ENCODE measurements at regions not wholly inside any gene's neighbourhood (a gene's known extent, or its start where the extent isn't known, plus 50 kb on each side); places are given as distances from the start of the nearest gene placed in this dataset.

GRCh38 chr3:5427021-5427420 lies 239.5 kb downstream of the EDEM1 start:
- DNase-seq (ENCODE audit: low read depth in 3 of 3, low spot score in 1 of 3), result no peak

DNA sequence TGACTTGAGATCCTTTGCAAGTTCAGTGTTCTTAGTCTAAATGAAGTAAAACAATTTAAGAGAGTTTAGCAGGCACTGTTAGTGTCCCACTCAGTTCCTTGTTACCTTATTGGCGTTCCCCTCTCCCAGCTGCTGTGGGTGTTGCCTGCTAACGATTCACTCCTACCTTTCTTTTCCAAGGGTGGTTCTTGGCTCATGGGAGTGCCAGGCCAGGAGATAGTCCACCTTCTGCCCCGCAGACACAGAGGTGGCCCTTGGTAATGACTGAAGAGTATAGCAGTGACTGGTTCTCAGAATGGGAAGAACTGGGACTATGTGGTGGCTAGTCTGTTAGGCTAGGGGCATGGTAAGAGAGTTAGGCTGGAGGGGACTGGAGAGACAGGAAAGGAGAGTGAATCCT lies 240.4 kb downstream of the EDEM1 start:
- no peak for DNase-seq (ENCODE audit: low read depth in 3 of 3, low spot score in 1 of 3)

DNA sequence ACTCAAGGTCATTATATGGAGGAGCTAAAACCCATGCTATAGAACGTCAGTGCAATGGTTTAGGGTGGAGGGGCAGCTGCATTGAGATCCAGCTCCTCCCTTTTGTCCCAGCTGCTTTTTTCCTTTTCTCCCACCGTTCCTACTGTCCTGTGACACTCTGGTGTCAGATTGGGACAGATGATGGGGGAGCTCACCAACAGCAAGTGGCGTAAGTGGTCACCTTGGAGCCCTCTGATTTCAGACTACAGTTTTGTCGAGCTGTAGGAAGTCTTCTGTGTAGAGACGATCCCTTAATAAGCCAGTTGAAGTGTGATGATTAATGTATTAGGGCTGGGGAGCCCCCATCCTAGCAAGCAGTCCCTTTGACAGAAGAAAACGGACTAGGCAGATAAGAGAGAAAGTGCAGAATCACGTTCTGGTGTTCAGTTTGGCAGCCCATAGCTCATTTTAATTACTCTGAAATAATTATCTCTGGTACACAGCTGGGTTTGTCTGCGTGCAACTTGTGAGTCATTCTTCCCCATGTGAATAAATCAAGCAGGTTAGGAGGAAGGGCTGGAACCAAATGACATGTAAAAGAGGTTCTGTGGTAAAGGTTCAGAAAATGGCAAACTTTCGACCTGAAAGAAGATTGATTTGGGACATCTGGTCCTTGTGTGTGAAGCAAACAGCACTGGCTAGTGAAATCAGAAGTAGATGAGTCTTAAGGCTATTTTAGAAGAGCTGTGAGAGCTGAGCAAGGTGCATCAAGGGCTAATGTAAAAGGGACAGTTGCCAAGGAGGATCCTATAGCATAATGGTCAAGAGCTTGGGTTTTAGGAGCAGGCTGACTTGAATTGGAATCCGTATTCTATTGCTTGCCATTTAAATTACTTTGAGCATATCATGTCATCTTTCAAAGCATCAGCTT lies 241.4 kb downstream of the EDEM1 start:
- no peak for DNase-seq (ENCODE audit: low read depth in 3 of 3, low spot score in 1 of 3)

DNA sequence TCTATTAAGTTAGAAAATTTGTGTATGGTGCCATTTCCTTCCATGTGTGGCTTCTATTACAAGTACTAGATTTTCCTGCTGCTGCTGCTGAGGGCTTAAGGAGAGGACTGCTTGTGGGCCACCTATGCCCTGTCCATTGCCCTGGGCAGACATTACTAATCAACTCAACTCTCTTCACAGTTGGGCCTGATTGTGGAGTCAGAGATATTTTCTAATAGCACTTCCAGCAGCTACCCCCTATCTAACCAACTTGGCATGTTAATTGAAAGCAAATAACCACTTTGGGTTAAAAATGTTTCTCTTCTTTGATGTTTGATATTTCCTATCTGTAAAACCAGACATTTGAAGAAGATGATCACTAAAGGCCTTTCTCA lies 242.0 kb downstream of the EDEM1 start:
- no peak for DNase-seq (ENCODE audit: low read depth in 3 of 3, low spot score in 1 of 3)

- DNase-seq (ENCODE audit: low read depth in 3 of 3, low spot score in 1 of 3), result no peak
These were observed 243.2 kb downstream of the EDEM1 start for GRCh38 chr3:5430701-5431100.

DNA sequence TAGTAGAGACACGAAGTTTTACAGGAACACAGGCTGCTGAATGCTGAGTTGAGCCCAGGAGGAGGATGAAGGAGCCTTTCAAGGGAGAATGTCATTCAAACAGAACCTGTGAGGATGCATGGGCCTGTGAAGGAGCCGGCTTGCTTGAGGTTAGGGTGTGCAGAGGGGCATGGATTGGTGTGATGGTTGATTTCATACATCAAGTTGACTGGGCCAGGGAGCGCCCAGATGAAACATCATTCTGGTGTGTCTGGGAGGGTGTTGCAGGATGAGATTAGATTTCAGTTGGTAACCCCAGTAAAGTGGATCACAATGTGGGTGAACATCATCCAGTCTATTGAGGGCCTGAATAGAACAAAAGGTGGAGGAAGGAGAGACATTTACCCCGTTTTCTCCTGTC lies 243.6 kb downstream of the EDEM1 start:
- DNase-seq (ENCODE audit: low read depth in 3 of 3, low spot score in 1 of 3), result no peak

DNA sequence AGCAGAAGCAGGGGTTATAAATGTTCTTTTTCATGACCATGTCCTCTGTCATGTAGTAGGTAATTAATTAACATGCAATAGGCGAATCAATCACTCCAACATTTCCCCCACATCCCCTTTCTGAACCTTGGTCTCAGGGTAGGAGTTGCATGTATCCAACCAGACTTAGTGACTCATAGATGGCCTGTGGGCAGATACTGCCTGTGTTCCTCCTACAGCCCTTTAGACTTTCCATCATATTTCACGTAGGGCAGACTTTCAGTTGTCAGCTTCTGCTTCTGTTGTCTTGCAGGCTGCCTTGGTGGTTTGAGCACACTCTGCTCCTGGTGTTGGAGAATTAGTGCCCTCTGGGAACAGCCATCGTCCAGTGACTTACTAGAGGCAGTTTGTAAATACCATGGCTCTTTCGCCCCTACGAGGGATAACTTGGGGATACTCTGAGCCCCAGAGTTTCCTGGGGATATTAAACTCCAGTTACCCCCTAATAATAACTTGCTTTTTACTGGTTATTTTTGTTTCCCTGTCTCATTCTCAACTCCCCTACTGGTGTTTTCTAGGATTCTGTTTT lies 244.4 kb downstream of the EDEM1 start:
- DNase-seq (ENCODE audit: low read depth in 3 of 3, low spot score in 1 of 3), result no peak

GRCh38 chr3:5437296-5437782 lies 249.8 kb downstream of the EDEM1 start:
- DNase-seq (ENCODE audit: low read depth in 3 of 3, low spot score in 1 of 3), result no peak

- no peak for DNase-seq (ENCODE audit: low read depth in 3 of 3, low spot score in 1 of 3)
These were observed 250.3 kb downstream of the EDEM1 start for GRCh38 chr3:5437783-5438323.

GRCh38 chr3:5441401-5441800 lies 253.9 kb downstream of the EDEM1 start:
- no peak for DNase-seq (ENCODE audit: low read depth in 3 of 3, low spot score in 1 of 3)

GRCh38 chr3:5442106-5442785 lies 254.7 kb downstream of the EDEM1 start:
- no peak for DNase-seq (ENCODE audit: low read depth in 3 of 3, low spot score in 1 of 3)

- no peak for DNase-seq (ENCODE audit: low read depth in 3 of 3, low spot score in 1 of 3)
These were observed 255.3 kb downstream of the EDEM1 start for GRCh38 chr3:5442786-5443138.

DNA sequence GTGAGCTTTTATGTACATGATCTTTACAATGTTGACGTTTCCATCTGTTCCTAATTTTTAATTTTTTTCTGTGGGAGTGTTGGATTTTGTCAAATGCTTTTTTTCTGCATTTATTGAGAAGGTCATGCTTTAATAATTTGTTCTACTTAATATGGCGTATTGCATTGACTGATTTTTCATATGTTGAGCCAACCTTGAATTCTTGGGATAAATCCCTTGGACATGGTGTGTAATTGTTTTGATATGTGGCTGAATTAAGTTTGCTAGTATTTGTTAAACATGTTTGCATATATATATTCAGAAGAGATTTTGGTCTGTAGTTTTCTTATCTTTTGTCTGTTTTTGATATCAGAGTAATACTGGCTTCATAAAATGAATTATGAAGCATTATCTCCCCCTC lies 256.7 kb downstream of the EDEM1 start:
- no peak for DNase-seq (ENCODE audit: low read depth in 3 of 3, low spot score in 1 of 3)

GRCh38 chr3:5445676-5446201 lies 258.2 kb downstream of the EDEM1 start:
- no peak for DNase-seq (ENCODE audit: low read depth in 3 of 3, low spot score in 1 of 3)

DNA sequence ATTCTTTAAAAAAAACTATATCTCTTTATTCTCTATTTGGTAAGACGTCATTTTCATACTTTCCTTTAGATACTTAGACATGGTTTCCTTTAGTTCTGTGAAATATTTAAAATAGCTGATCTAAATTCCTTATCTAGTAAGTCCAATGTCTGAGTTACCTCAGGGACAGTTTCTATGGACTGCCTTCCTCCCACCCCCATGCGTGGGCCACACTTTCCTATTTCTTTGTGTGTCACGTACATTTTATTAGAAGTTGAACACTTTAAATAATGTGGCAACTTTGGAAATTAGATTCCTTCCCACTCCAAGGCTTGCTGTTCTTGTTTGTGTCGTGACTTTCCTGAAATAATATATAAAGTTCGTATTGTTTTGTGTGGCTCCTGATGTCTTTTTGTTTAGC lies 260.7 kb downstream of the EDEM1 start:
- no peak for DNase-seq (ENCODE audit: low read depth in 3 of 3, low spot score in 1 of 3)

- DNase-seq (ENCODE audit: low read depth in 3 of 3, low spot score in 1 of 3), result no peak
These were observed 261.3 kb downstream of the EDEM1 start for GRCh38 chr3:5448816-5449215.

DNA sequence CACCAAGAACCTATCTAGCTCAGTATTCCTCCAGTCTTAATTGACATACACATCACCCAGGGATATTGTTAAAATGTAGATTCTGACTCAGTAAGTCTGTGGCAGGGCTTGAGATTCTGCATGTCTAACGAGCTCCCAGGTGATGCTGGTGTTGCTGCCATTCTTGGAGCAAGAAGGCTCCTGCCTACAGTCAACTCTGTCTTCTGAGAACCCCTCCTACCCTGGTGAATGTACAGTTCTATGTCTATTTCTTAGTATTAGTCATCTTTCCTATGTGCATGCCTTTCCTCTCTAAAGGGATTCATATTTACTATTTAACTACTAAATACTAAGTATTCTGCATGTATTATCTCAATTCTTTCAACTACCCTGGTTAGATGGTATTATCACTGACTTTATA lies 268.7 kb downstream of the EDEM1 start:
- no peak for DNase-seq (ENCODE audit: low read depth in 3 of 3, low spot score in 1 of 3)

- no peak for DNase-seq (ENCODE audit: low read depth in 3 of 3, low spot score in 1 of 3)
These were observed 271.0 kb downstream of the EDEM1 start for GRCh38 chr3:5458526-5458925.

- no peak for DNase-seq (ENCODE audit: low read depth in 3 of 3, low spot score in 1 of 3)
These were observed 274.6 kb downstream of the EDEM1 start for GRCh38 chr3:5462086-5462485.

GRCh38 chr3:5463991-5464390 lies 276.5 kb downstream of the EDEM1 start:
- no peak for DNase-seq (ENCODE audit: low read depth in 3 of 3, low spot score in 1 of 3)

GRCh38 chr3:5464649-5465048 lies 277.1 kb downstream of the EDEM1 start:
- no peak for DNase-seq (ENCODE audit: low read depth in 3 of 3, low spot score in 1 of 3)

DNA sequence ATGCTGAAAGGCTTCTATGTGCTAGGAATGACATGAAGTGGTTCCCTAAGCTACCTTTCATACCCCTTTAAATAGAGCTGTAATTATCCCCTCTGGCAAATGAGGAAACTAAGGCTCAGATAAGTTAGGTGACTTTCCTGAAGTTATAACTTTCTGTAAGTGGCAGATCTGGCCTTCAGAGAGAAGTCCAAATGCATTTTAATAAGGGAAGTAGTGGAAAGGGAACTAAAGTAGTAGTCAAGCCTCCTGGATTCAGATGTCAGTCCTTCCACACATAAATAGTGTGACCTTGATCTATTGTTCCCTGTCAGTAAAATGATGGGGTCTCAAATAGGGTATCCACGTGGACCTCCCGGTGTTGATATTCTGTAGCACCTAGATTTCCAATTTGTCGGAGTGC lies 277.7 kb downstream of the EDEM1 start:
- DNase-seq (ENCODE audit: low read depth in 3 of 3, low spot score in 1 of 3), result no peak
